ENCODE measurements at regions not wholly inside any gene's neighbourhood (a gene's known extent, or its start where the extent isn't known, plus 50 kb on each side); places are given as distances from the start of the nearest gene placed in this dataset.

DNA sequence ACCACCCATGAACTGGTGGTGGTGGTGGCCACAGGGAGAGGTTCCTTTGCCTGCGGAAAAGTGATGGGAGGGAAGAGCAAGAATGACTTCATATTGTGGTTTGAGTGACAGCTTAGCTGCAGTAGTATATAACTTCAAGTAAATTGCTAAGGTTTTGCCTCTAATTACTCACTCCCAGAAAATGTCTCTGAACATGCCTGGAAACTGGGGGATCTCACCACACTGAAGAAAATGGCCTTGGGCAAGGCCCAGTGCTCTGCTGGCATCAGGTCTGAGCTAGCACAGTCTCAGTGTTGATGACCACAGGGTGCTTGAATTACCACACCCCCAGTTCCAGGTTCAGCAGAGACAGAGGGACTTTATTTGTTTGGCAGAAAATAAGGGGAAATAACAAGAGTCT, 2085.4 kb downstream of the ARAP2 start:
- TF ChIP-seq, protein P1, sequence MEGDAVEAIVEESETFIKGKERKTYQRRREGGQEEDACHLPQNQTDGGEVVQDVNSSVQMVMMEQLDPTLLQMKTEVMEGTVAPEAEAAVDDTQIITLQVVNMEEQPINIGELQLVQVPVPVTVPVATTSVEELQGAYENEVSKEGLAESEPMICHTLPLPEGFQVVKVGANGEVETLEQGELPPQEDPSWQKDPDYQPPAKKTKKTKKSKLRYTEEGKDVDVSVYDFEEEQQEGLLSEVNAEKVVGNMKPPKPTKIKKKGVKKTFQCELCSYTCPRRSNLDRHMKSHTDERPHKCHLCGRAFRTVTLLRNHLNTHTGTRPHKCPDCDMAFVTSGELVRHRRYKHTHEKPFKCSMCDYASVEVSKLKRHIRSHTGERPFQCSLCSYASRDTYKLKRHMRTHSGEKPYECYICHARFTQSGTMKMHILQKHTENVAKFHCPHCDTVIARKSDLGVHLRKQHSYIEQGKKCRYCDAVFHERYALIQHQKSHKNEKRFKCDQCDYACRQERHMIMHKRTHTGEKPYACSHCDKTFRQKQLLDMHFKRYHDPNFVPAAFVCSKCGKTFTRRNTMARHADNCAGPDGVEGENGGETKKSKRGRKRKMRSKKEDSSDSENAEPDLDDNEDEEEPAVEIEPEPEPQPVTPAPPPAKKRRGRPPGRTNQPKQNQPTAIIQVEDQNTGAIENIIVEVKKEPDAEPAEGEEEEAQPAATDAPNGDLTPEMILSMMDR (IDR thresholded peaks at IDR 0.05; ENCODE audit: control insufficient read depth, extremely low read depth, insufficient read depth), result no peak
- DNase-seq (ENCODE audit: low read depth), result no peak
- no peak overlapping the region for H3K4me3 ChIP-seq (ENCODE audit: low read depth, low read length)

DNA sequence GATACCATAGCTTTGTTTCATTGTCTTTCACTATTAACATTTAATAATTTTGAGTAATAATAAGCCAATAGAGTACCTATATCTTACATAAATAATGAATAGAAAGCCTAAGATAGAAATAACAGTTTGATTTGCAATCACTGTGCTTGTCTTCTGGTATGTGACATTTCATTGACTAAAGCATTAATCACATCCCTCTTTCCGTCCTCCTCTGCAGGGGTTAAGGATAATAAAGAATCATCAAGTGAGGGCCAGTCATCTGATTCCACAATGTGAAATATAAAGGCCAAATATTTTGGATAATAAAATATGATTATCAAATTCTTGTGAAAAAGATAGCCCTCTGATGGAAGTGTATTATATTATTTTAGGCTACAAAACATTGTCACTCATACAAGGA, 2073.4 kb downstream of the ARAP2 start:
- H3K4me3 ChIP-seq (ENCODE audit: low read depth, low read length), result no peak overlapping the region
- TF ChIP-seq, protein P1 (IDR thresholded peaks at IDR 0.05; ENCODE audit: control insufficient read depth, extremely low read depth, insufficient read depth), result no peak
- no peak for DNase-seq (ENCODE audit: low read depth)

DNA sequence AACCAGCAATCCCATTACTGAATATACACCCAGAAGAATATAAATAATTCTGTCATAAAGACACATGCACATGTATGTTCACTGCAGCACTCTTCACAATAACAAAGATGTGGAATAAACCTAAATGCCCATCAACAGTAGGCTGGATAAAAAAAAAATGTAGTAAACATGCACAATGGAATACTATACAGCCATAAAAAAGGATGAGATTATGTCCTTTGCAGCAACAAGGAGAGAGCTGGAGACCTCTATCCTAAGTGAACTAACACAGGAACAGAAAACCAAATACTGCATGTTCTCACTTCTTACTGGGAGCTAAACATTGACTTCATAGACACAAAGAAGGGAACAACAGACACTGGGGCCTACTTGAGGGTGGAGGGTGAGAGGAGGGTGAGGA, 2067.7 kb downstream of the ARAP2 start:
- no peak overlapping the region for H3K4me3 ChIP-seq (ENCODE audit: low read depth, low read length)
- DNase-seq (ENCODE audit: low read depth), result no peak
- TF ChIP-seq, protein P1 (IDR thresholded peaks at IDR 0.05; ENCODE audit: control insufficient read depth, extremely low read depth, insufficient read depth), result no peak

DNA sequence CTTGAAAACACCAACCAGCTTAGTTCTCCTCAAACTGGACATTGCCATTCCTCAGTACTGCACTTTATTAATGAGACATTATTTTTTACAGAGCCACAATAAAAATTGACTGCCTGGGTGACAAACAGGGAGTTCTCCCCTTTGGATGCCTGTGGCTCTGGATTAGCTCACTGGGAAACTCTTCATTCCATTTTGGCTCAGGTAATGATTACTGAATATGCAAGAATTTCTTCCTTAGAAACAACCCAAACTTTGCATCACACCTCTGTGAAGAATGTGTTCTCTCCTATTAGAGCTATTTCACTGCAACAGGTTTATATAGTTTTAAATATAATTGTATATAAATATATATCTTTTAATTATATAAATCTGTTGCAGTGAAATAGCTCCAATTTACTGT, 2065.8 kb downstream of the ARAP2 start:
- no peak overlapping the region for H3K4me3 ChIP-seq (ENCODE audit: low read depth, low read length)
- TF ChIP-seq, protein P1 (IDR thresholded peaks at IDR 0.05; ENCODE audit: control insufficient read depth, extremely low read depth, insufficient read depth), result no peak
- DNase-seq (ENCODE audit: low read depth), result no peak

DNA sequence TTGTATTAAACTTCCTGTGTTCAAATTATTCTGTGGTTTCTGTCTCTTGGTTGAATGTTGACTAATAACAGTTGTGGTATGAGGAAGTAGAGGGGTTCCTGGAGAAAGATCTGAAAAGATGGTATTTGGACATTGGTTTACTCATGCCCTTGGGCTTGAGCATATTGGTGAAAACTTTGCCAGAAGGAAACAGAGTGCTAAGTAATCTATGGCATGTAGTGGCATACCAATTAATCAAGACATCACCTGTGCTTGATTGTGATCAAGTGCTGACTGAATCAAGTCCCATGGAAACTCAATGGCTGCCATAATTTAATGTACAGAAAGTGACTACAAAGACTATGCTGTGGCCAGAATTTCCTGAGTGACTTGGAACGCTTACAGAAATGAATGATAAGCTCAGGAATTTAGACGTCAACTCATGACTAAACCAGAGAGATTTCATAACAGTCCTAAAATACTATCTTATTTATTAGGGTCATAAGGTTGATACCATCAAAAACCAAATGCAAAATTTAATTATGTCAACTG, 2062.9 kb downstream of the ARAP2 start:
- no peak overlapping the region for H3K4me3 ChIP-seq (ENCODE audit: low read depth, low read length)
- TF ChIP-seq, protein P1 (IDR thresholded peaks at IDR 0.05; ENCODE audit: control insufficient read depth, extremely low read depth, insufficient read depth), result no peak
- DNase-seq (ENCODE audit: low read depth), result no peak

DNA sequence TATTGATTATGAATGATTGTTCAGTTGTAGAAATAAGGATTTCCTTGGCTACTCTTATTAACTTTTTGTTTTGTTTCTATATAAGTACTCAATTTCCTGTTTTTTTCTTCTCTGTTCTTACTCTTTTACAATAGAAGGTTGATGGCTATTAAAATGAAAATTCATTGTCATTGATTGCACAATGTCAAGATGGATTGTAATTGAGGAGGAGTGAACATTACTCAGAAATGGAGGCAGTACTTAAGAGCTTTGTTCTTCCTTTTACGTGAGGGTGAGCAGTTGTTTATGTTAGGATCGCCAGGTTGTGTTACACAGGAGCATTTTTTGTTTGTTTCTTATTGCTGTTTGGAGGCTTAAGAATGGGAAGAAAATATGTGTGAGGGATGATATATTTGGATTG, 2062.4 kb downstream of the ARAP2 start:
- no peak overlapping the region for H3K4me3 ChIP-seq (ENCODE audit: low read depth, low read length)
- TF ChIP-seq, protein P1 (IDR thresholded peaks at IDR 0.05; ENCODE audit: control insufficient read depth, extremely low read depth, insufficient read depth), result no peak
- DNase-seq (ENCODE audit: low read depth), result no peak

DNA sequence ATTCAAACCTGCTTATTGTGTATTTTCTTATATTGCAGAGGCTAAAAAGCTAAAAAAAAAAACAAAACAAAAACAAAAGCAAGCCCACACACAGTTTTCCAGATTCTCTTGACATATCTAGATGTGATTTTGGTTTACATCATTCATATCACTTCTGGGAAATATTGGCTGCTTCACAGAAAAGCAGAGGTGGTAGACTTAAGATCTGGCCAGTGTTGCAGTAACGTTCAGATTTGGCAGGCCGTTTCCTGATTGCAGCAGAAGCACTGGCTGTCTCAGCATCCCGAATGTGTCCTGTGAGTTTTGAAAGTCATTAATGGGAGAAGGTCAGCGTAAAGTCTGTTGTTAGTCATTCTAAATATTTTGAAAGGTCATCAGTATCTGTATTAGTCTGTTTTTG, 2062.0 kb downstream of the ARAP2 start:
- TF ChIP-seq, protein P1 (IDR thresholded peaks at IDR 0.05; ENCODE audit: control insufficient read depth, extremely low read depth, insufficient read depth), result no peak
- no peak overlapping the region for H3K4me3 ChIP-seq (ENCODE audit: low read depth, low read length)
- DNase-seq (ENCODE audit: low read depth), result no peak

Data from LNCaP clone FGC (cell line).